ENCODE measurements at regions not wholly inside any gene's neighbourhood (a gene's known extent, or its start where the extent isn't known, plus 50 kb on each side); places are given as distances from the start of the nearest gene placed in this dataset.
"Not testable (repeated sequence)": the region's sequence is repeated elsewhere in the genome, so short reads cannot be mapped to it uniquely, and the experiment has no call there.

DNA sequence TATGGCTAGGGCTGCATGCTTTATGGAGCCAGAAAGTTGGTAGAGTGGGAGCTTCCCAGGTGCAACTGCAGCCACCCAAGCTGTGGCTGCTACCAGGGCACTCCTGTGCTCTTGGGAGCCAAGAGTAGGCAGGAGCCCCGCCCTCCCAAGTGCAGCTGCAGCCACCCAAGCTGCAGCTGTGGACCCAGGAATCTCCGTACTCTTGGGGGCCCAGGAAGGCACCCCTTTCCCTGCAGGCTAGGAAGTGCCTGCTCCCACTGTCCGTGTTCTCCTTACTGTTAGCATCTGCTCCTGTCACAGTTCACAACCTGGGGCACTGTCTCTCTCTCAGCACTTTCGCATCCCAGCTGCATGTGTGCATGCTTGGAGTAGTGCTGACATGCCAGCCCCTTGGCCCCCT lies 1718.4 kb downstream of the SPATA31A7 start:
- H3K27me3 Mint-ChIP-seq; POLR2A ChIA-PET; H3K36me3 Mint-ChIP-seq; DNase-seq; H3K4me3 ChIP-seq (ENCODE audit: control insufficient read depth in 1 of 2, extremely low read depth in 1 of 2, low read length in 1 of 2); H3K9me3 Mint-ChIP-seq; H3K36me3 ChIP-seq (ENCODE audit: control insufficient read depth in 2 of 2, extremely low read depth in 1 of 2, insufficient read depth in 1 of 2, low read length in 1 of 2); CTCF ChIA-PET; H3K27ac Mint-ChIP-seq; H3K27me3 ChIP-seq (replicated peaks in 1 of 2; ENCODE audit: control insufficient read depth in 2 of 2, extremely low read depth in 1 of 2, insufficient read depth in 2 of 2, low read length in 1 of 2); ATAC-seq (replicated peaks in 1 of 4); H3K9me3 ChIP-seq; H3K4me3 Mint-ChIP-seq; H3K27ac ChIP-seq (ENCODE audit: low read length); H3K4me1 Mint-ChIP-seq; H3K4me1 ChIP-seq (ENCODE audit: control insufficient read depth in 1 of 2, extremely low read depth in 1 of 2, insufficient read depth in 2 of 2, low read length in 2 of 2): not testable (repeated sequence)
- WGBS (ENCODE audit: insufficient coverage) = no CpG with 5 or more reads among the region's 4 CpGs

DNA sequence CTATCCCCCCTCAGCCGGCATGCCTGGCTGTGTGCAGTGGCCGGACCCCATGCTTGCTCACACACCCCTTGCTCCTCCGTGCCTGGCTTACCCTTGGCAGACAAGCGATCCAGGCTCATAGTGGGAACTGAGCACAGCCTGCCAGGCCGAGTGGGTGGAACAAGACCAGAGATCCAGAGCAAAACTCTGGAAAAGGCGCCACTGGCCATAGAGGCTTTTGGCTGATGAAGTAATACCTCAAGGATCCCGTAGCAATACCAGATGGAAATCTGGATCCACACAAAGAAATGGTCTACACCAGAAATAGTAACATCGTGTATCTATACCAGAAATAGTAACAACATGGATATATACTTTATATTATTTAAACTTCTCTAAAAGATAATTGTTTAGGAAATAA lies 1719.6 kb downstream of the SPATA31A7 start:
- not testable (repeated sequence) for H3K27ac Mint-ChIP-seq, H3K36me3 Mint-ChIP-seq

DNA sequence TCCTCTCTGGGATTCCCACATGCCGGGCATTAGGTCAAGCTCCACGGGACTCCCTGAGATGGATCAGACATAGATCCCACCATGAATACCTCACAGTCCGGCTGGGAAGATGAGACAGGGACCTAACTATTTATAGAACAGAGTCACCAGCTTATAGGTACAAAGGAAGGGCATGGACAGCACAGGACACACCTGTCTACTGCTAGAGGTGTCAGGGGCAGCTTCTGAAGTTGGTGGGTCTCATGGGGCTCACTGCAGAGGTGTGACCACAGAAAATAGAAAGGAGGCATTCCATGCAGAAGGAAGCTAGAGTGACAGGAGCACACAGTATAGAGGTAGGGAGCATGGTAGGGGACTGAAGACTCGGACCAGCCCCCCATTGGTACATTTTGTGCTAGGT lies 1722.4 kb downstream of the SPATA31A7 start:
- H3K9me3 ChIP-seq; H3K4me3 Mint-ChIP-seq; ATAC-seq (replicated peaks in 1 of 4); H3K4me1 ChIP-seq (ENCODE audit: control insufficient read depth in 1 of 2, extremely low read depth in 1 of 2, insufficient read depth in 2 of 2, low read length in 2 of 2); H3K36me3 ChIP-seq (ENCODE audit: control insufficient read depth in 2 of 2, extremely low read depth in 1 of 2, insufficient read depth in 1 of 2, low read length in 1 of 2); H3K27ac ChIP-seq (ENCODE audit: low read length); H3K27ac Mint-ChIP-seq; H3K4me3 ChIP-seq (ENCODE audit: control insufficient read depth in 1 of 2, extremely low read depth in 1 of 2, low read length in 1 of 2); H3K4me1 Mint-ChIP-seq; H3K27me3 ChIP-seq (replicated peaks in 1 of 2; ENCODE audit: control insufficient read depth in 2 of 2, extremely low read depth in 1 of 2, insufficient read depth in 2 of 2, low read length in 1 of 2); DNase-seq; CTCF ChIA-PET; H3K9me3 Mint-ChIP-seq; H3K27me3 Mint-ChIP-seq; POLR2A ChIA-PET; H3K36me3 Mint-ChIP-seq: not testable (repeated sequence)
- no CpG with 5 or more reads among the region's 4 CpGs for WGBS (ENCODE audit: insufficient coverage)

More for the DNA sequence above, 1719.6 kb downstream of the SPATA31A7 start:
- CTCF ChIA-PET; H3K27me3 Mint-ChIP-seq; H3K9me3 Mint-ChIP-seq; POLR2A ChIA-PET; H3K27ac ChIP-seq (ENCODE audit: low read length); H3K27me3 ChIP-seq (replicated peaks in 1 of 2; ENCODE audit: control insufficient read depth in 2 of 2, extremely low read depth in 1 of 2, insufficient read depth in 2 of 2, low read length in 1 of 2); H3K4me1 ChIP-seq (ENCODE audit: control insufficient read depth in 1 of 2, extremely low read depth in 1 of 2, insufficient read depth in 2 of 2, low read length in 2 of 2); DNase-seq; H3K9me3 ChIP-seq; ATAC-seq (replicated peaks in 1 of 4); H3K4me3 Mint-ChIP-seq; H3K4me1 Mint-ChIP-seq; H3K4me3 ChIP-seq (ENCODE audit: control insufficient read depth in 1 of 2, extremely low read depth in 1 of 2, low read length in 1 of 2); H3K36me3 ChIP-seq (ENCODE audit: control insufficient read depth in 2 of 2, extremely low read depth in 1 of 2, insufficient read depth in 1 of 2, low read length in 1 of 2): not testable (repeated sequence)
- WGBS (ENCODE audit: insufficient coverage) = no CpG with 5 or more reads among the region's 8 CpGs

DNA sequence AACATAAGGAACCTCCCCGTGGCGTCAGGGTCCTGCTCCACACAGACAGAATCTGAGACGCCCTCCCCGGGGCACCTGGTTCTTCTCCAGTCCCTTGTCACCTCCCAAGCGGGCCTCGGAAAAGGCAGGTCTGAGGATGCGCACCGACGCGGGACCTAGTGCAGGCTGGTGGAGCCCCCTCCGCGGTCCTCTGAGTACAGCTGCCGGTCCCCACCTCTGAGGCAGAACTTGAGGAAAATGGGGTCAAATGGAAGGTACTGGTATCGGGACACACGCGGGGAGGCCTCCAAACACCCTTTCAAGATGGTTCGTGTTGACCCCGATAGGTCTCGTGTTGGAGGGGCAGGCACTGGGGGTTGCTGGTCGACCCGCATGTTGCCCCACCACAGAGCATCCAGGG lies 1725.3 kb downstream of the SPATA31A7 start:
- H3K36me3 ChIP-seq (ENCODE audit: control insufficient read depth in 2 of 2, extremely low read depth in 1 of 2, insufficient read depth in 1 of 2, low read length in 1 of 2); H3K4me1 Mint-ChIP-seq; H3K27ac Mint-ChIP-seq; H3K27me3 Mint-ChIP-seq; H3K4me1 ChIP-seq (ENCODE audit: control insufficient read depth in 1 of 2, extremely low read depth in 1 of 2, insufficient read depth in 2 of 2, low read length in 2 of 2); H3K9me3 Mint-ChIP-seq; POLR2A ChIA-PET; H3K36me3 Mint-ChIP-seq; H3K27ac ChIP-seq (ENCODE audit: low read length); H3K27me3 ChIP-seq (replicated peaks in 1 of 2; ENCODE audit: control insufficient read depth in 2 of 2, extremely low read depth in 1 of 2, insufficient read depth in 2 of 2, low read length in 1 of 2); H3K4me3 ChIP-seq (ENCODE audit: control insufficient read depth in 1 of 2, extremely low read depth in 1 of 2, low read length in 1 of 2); H3K9me3 ChIP-seq; H3K4me3 Mint-ChIP-seq; CTCF ChIA-PET: not testable (repeated sequence)
- DNase-seq (peak in 1 of 35 experiments; percentile 16), ATAC-seq (replicated peaks in 1 of 4) (peak in 1 of 4 experiments; percentile 14)
- WGBS (ENCODE audit: insufficient coverage) = no CpG with 5 or more reads among the region's 21 CpGs

DNA sequence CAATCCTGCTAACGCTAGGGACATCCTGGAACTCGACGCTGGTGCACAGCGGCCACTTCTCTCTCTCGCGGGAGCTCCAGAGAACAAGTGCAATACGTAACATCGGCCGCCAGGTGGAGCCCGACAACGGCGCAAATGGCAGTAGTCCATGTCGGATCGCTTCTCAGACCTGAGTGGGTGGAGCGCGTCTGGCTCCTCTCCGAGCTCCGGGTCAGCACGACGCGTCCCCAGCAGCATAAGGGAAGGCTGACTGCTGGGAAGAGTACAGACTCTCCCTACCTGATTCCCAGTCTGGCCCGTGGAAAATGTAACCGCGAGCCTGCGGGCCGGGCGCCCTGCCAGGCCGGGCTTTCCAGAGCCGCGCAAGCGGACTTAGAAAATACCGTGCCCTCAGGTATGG lies 1725.8 kb downstream of the SPATA31A7 start:
- DNase-seq; H3K36me3 Mint-ChIP-seq; H3K27ac Mint-ChIP-seq; H3K27ac ChIP-seq (ENCODE audit: low read length); H3K36me3 ChIP-seq (ENCODE audit: control insufficient read depth in 2 of 2, extremely low read depth in 1 of 2, insufficient read depth in 1 of 2, low read length in 1 of 2); CTCF ChIA-PET; H3K9me3 Mint-ChIP-seq; POLR2A ChIA-PET; H3K27me3 Mint-ChIP-seq; H3K4me1 ChIP-seq (ENCODE audit: control insufficient read depth in 1 of 2, extremely low read depth in 1 of 2, insufficient read depth in 2 of 2, low read length in 2 of 2); H3K4me3 ChIP-seq (ENCODE audit: control insufficient read depth in 1 of 2, extremely low read depth in 1 of 2, low read length in 1 of 2); H3K9me3 ChIP-seq; H3K27me3 ChIP-seq (replicated peaks in 1 of 2; ENCODE audit: control insufficient read depth in 2 of 2, extremely low read depth in 1 of 2, insufficient read depth in 2 of 2, low read length in 1 of 2); H3K4me3 Mint-ChIP-seq; H3K4me1 Mint-ChIP-seq: not testable (repeated sequence)
- ATAC-seq (replicated peaks in 1 of 4) = peak; percentile 92 to 100 (median 98)
- WGBS (ENCODE audit: insufficient coverage) = no CpG with 5 or more reads among the region's 32 CpGs

DNA sequence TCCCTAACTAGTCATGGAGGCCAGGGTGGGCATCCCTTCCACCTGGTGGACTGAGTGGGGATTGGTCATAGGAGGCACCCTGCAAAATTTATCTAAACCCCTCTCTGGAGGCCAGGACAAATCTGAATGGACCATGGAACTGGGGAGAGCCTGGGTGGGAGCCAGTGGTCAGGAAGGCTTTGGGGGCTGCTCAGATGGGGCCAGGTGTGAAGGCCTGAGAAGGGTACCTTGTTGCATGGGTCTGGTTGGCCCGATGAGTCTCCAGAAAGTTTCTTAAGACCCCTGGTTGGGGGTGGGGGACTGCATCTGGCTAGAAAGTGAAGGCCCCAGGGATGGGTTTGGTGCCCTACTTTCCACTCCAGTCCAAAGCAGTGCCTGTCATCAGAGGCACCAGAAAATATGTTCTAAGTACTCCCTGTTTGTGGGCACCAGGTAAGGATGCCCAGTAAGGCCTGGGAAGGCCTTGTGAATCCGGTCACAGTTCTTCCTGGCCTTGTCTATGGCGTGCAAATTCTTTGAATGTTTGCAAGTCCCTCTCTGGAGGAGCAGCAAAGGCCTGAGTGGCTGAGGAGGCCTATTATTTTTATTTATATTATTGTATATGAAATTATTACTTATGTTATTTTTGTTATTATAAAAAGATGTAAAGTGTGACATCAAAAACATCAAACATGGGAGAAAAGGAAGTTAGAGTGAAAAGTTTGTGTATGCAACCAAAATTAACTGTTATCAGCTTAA lies 1729.0 kb downstream of the SPATA31A7 start:
- H3K27ac ChIP-seq (ENCODE audit: low read length); H3K4me3 ChIP-seq (ENCODE audit: control insufficient read depth in 1 of 2, extremely low read depth in 1 of 2, low read length in 1 of 2); H3K4me1 ChIP-seq (ENCODE audit: control insufficient read depth in 1 of 2, extremely low read depth in 1 of 2, insufficient read depth in 2 of 2, low read length in 2 of 2); H3K27ac Mint-ChIP-seq; H3K4me3 Mint-ChIP-seq; H3K36me3 Mint-ChIP-seq; ATAC-seq (replicated peaks in 1 of 4); H3K36me3 ChIP-seq (ENCODE audit: control insufficient read depth in 2 of 2, extremely low read depth in 1 of 2, insufficient read depth in 1 of 2, low read length in 1 of 2); H3K9me3 Mint-ChIP-seq; H3K9me3 ChIP-seq; CTCF ChIA-PET; POLR2A ChIA-PET; DNase-seq; H3K4me1 Mint-ChIP-seq; H3K27me3 Mint-ChIP-seq; H3K27me3 ChIP-seq (replicated peaks in 1 of 2; ENCODE audit: control insufficient read depth in 2 of 2, extremely low read depth in 1 of 2, insufficient read depth in 2 of 2, low read length in 1 of 2): not testable (repeated sequence)
- WGBS (ENCODE audit: insufficient coverage) = no CpG with 5 or more reads among the region's 3 CpGs

DNA sequence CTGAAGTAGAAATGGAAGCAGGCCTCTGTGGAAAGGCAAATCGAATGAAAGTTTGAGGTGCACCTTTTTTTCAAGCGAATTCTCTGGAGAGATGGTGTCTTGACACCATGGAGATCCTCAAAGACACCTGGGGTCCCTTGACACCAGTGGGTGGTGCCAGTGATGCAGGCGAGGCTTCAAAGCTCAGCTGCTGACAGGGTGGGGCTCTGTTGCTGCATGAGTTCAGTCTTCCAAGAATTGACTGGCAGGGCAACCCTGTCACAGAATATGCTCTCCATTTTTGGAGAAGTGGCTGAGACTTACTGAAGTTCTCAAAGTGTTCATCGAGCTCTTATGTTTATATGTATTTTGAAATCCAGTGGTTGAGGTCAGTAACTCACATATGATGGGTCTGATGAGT lies 1741.6 kb downstream of the SPATA31A7 start:
- H3K4me1 ChIP-seq (ENCODE audit: control insufficient read depth in 1 of 2, extremely low read depth in 1 of 2, insufficient read depth in 2 of 2, low read length in 2 of 2); ATAC-seq (replicated peaks in 1 of 4); H3K4me1 Mint-ChIP-seq; H3K36me3 ChIP-seq (ENCODE audit: control insufficient read depth in 2 of 2, extremely low read depth in 1 of 2, insufficient read depth in 1 of 2, low read length in 1 of 2); H3K9me3 ChIP-seq; H3K4me3 ChIP-seq (ENCODE audit: control insufficient read depth in 1 of 2, extremely low read depth in 1 of 2, low read length in 1 of 2); POLR2A ChIA-PET; DNase-seq; H3K27ac ChIP-seq (ENCODE audit: low read length); H3K4me3 Mint-ChIP-seq; H3K27me3 Mint-ChIP-seq; H3K36me3 Mint-ChIP-seq; H3K27me3 ChIP-seq (replicated peaks in 1 of 2; ENCODE audit: control insufficient read depth in 2 of 2, extremely low read depth in 1 of 2, insufficient read depth in 2 of 2, low read length in 1 of 2); H3K27ac Mint-ChIP-seq; CTCF ChIA-PET; H3K9me3 Mint-ChIP-seq: not testable (repeated sequence)
- no CpG with 5 or more reads among the region's 4 CpGs for WGBS (ENCODE audit: insufficient coverage)

Measured in T-cell (primary cell).